K562 (cell line): ENCODE measurements at regions not wholly inside any gene's neighbourhood (a gene's known extent, or its start where the extent isn't known, plus 50 kb on each side); places are given as distances from the start of the nearest gene placed in this dataset.

Experiments
- ATAC-seq: fragments of 200-7000 bp; cut with Tn5 transposase; 3 replicates; pipeline ENCODE4 v1.9.1; 2020; ENCODE audit warnings: moderate library complexity
- BruUV-seq: library from RNA; stranded (reverse); fragments of 400-500 nt; replicated peaks from 2 replicates; lab custom pipeline; 2021; lab: Mats Ljungman, UMichigan
- CTCF ChIA-PET: fragments of 300-600 bp; formaldehyde crosslinking; extraction: SDS; loops from one replicate; lab custom pipeline; 2021; ENCODE audit warnings: low intra/inter-chr PET ratio; lab: Yijun Ruan, JAX
- POLR2A ChIA-PET: fragments of 300-600, 350-650 bp; sonication (Branson Sonifier 250); formaldehyde crosslinking; extraction: SDS; loops from one replicate; lab custom pipeline; 2021; ENCODE audit warnings: antibody characterized with exemption, inconsistent platforms; lab: Yijun Ruan, JAX
- DNase-seq, 4 experiments: peaks; one replicate each; pipeline versions ENCODE4 v3.0.0 to v3.0.0-alpha.2; 2011 to 2018; ENCODE audit warnings: low spot score in 3 of 4, mixed read lengths in 3 of 4; ENCODE audit errors: extremely low read depth in 1 of 4
- FAIRE-seq: peaks from 2 replicates; lab custom pipeline; 2011; peaks lifted over from hg19 to GRCh38; lab: Jason Lieb, UNC
- H2AFZ ChIP-seq: 2 replicates; pipeline ENCODE4 v1.6.0; 2011; ENCODE audit warnings: low read depth, low read length, control low read depth, inconsistent platforms
- H3K27ac ChIP-seq: fragments of 200-600 bp; 3 replicates; pipeline ENCODE4 v1.8.0; 2011; ENCODE audit warnings: low read depth, mild to moderate bottlenecking, control low read depth, inconsistent platforms, low read length, moderate library complexity, mixed read lengths; ENCODE audit errors: extremely low read depth
- H3K27me3 ChIP-seq, 2 experiments: fragments of 300-600 bp in 1 of 2; 2 replicates in 1 of 2; 3 replicates in 1 of 2; pipeline versions ENCODE4 v1.6.0 to v1.8.0; 2011; ENCODE audit warnings: inconsistent platforms in 2 of 2, low read length in 2 of 2, mild to moderate bottlenecking in 1 of 2, mixed read lengths in 1 of 2, moderate library complexity in 1 of 2; ENCODE audit not compliant: control insufficient read depth in 2 of 2, insufficient read depth in 2 of 2
- H3K36me3 ChIP-seq: fragments of 300-600 bp; 3 replicates; pipeline ENCODE4 v1.8.0; 2011; ENCODE audit warnings: mild to moderate bottlenecking, low read length, inconsistent platforms; ENCODE audit not compliant: control insufficient read depth, insufficient read depth
- H3K4me1 ChIP-seq, 2 experiments: fragments of 200-600 bp in 1 of 2; replicated peaks in 1 of 2; 2 replicates in 1 of 2; 3 replicates in 1 of 2; pipeline versions ENCODE4 v1.5.1 to v1.8.0; 2011; ENCODE audit warnings: inconsistent platforms in 2 of 2, low read length in 2 of 2, mild to moderate bottlenecking in 1 of 2, mixed read lengths in 1 of 2, moderate library complexity in 1 of 2; ENCODE audit not compliant: control insufficient read depth in 2 of 2, insufficient read depth in 2 of 2
- H3K4me2 ChIP-seq: 2 replicates; pipeline ENCODE4 v1.6.1; 2011; ENCODE audit warnings: low read length, control low read depth, inconsistent platforms, mixed read lengths; ENCODE audit not compliant: insufficient read depth
- H3K4me3 ChIP-seq: fragments of 200-600 bp; sonication (generic), shearing (Covaris generic); 2 replicates; pipeline ENCODE4 v1.5.1; 2016; ENCODE audit warnings: control low read depth, inconsistent platforms
- H3K79me2 ChIP-seq: fragments of 200-600 bp; 3 replicates; pipeline ENCODE4 v1.8.0; 2011; ENCODE audit warnings: low read length, inconsistent platforms; ENCODE audit not compliant: control insufficient read depth, insufficient read depth
- H3K9ac ChIP-seq, 2 experiments: 2 replicates each; pipeline versions ENCODE4 v1.6.0 to v1.6.1; 2011; ENCODE audit warnings: low read depth in 2 of 2, low read length in 2 of 2, control low read depth in 1 of 2, inconsistent platforms in 1 of 2, mild to moderate bottlenecking in 1 of 2, mixed read lengths in 1 of 2; ENCODE audit not compliant: insufficient read depth in 1 of 2
- H3K9me1 ChIP-seq: one replicate; pipeline ENCODE4 v1.6.0; 2011; ENCODE audit warnings: inconsistent platforms, mild to moderate bottlenecking, low read length, moderate library complexity; ENCODE audit not compliant: control insufficient read depth, insufficient read depth
- H3K9me3 ChIP-seq: replicated peaks from 2 replicates; pipeline ENCODE4 v1.5.1; 2011; ENCODE audit warnings: low read depth, low read length, inconsistent platforms; ENCODE audit not compliant: control insufficient read depth, insufficient read depth
- H4K20me1 ChIP-seq: replicated peaks from 2 replicates; pipeline ENCODE4 v1.6.1; 2011; ENCODE audit warnings: low read length, inconsistent platforms, mixed read lengths; ENCODE audit not compliant: control insufficient read depth, insufficient read depth
- CHD2 ChIP-seq: IDR thresholded peaks from 2 replicates; pipeline ENCODE4 v1.6.1; 2011; ENCODE audit warnings: low read depth, low read length
- HDAC2 ChIP-seq: fragments of 450-650 bp; IDR thresholded peaks from 2 replicates; pipeline ENCODE4 v1.6.1; 2016; ENCODE audit warnings: mild to moderate bottlenecking
- NCOA6 ChIP-seq: fragments of 450-650 bp; IDR thresholded peaks from 2 replicates; pipeline ENCODE4 v1.6.1; 2017; ENCODE audit warnings: mild to moderate bottlenecking
- NFIX ChIP-seq: fragments of 250-450 bp; sonication (Bioruptor Pico); IDR thresholded peaks from 2 replicates; pipeline ENCODE4 v1.4.0; 2020; ENCODE audit warnings: low read depth, mild to moderate bottlenecking, moderate library complexity
- NFRKB ChIP-seq: fragments of 450-650 bp; IDR thresholded peaks from 2 replicates; pipeline ENCODE4 v1.6.1; 2016; ENCODE audit warnings: low read depth
- SIN3A ChIP-seq, 2 experiments: fragments of 150-350 bp in 1 of 2; IDR thresholded peaks; 2 replicates each; pipeline ENCODE4 v1.6.1; 2011 to 2016; ENCODE audit warnings: borderline replicate concordance in 2 of 2, low read depth in 2 of 2, low read length in 2 of 2, mild to moderate bottlenecking in 2 of 2, moderate library complexity in 2 of 2; ENCODE audit not compliant: control insufficient read depth in 1 of 2
- XRCC3 ChIP-seq: fragments of 450-650 bp; IDR thresholded peaks from 2 replicates; pipeline ENCODE4 v1.6.1; 2017; ENCODE audit warnings: mild to moderate bottlenecking, moderate library complexity
- ZNF217 ChIP-seq: sonication (generic); formaldehyde crosslinking; IDR thresholded peaks from 2 replicates; pipeline ENCODE4 v1.8.0; 2022; ENCODE audit warnings: mild to moderate bottlenecking, missing genetic modification reagents
- ZNF282 ChIP-seq: sonication (generic); formaldehyde crosslinking; IDR thresholded peaks from 2 replicates; pipeline ENCODE4 v1.8.1; 2023; ENCODE audit warnings: missing genetic modification reagents
- ZNF561 ChIP-seq: fragments of 450-650 bp; formaldehyde crosslinking; conservative IDR thresholded peaks from 2 replicates; pipeline ENCODE4 v1.4.0; 2020; ENCODE audit warnings: mild to moderate bottlenecking, moderate library complexity
- WGBS: fragments of 100-300 bp; shearing (Covaris generic); methylation state at CpG from one replicate; pipeline ENCODE4 v1.1.6; 2016; ENCODE audit warnings: low coverage, mixed read lengths; ENCODE audit not compliant: insufficient coverage; ENCODE audit errors: missing lambda C conversion rate; 5-methylcytosine and 5-hydroxymethylcytosine counted together
- in situ Hi-C: fragments of 300-500 bp; cut with MboI; formaldehyde crosslinking; loops from 4 replicates; pipeline ENCODE4 v1.15.0; 2018; ENCODE audit warnings: inconsistent platforms, mixed read lengths
- intact Hi-C: fragments of 100-400 bp; cut with micrococcal nuclease; formaldehyde crosslinking; loops from 2 replicates; pipeline ENCODE4 v1.14.2; 2022

- TF ChIP-seq NCOA6 (no peak), NFRKB (no peak), ZNF282 (CRISPR knock-in tag) (no peak)
Observed at GRCh38 chr1:178612261-178612660, 99.4 kb downstream of the TEX35 start (continued).

- Histone ChIP-seq H3K9me1 (no peaks in the 10 kb centered on the region), H3K9me3 (no peaks in the 10 kb centered on the region), H3K4me2 (no peak overlapping the region), H3K27ac (no peak overlapping the region), H3K27me3 (peaks cover 0 to 9% of the 10 kb centered on the region in 2 experiments; a peak in 3 of 5 replicates), H3K9ac (no peak overlapping the region), H3K4me3 (no peak overlapping the region), H2AFZ (no peak overlapping the region), H3K79me2 (no peaks in the 10 kb centered on the region), H3K4me1 (no peaks in the 10 kb centered on the region), H4K20me1 (no peaks in the 10 kb centered on the region), H3K36me3 (no peaks in the 10 kb centered on the region)
- in situ Hi-C loops (no loop called here), intact Hi-C loops (no loop called here)
- no peak for FAIRE-seq
- no peak for DNase-seq
- CTCF ChIA-PET, result no interaction called here
- ATAC-seq, result no peak
- TF ChIP-seq NFIX (CRISPR knock-in tag), result no peak
- no peak for TF ChIP-seq HDAC2
- no peak for TF ChIP-seq ZNF561 (CRISPR knock-in tag)
- no peak for TF ChIP-seq XRCC3
- no peak for TF ChIP-seq SIN3A (IDR thresholded peaks at IDR 0.05; ENCODE audit: borderline replicate concordance in 2 of 2, control insufficient read depth in 1 of 2, low read depth in 2 of 2, low read length in 2 of 2)
- TF ChIP-seq ZNF217 (CRISPR knock-in tag), result no peak
- no peak for TF ChIP-seq CHD2
- no TSS peak for BruUV-seq
- WGBS, result 0% methylated on average over 3 of the region's 3 CpGs
- POLR2A ChIA-PET, result interaction anchor here (0.7 to 1.0 kb wide), 3 partner anchors 41 to 751 kb away, joined by 3 read pairs; no protein-coding TSS in a partner anchor
Observed at GRCh38 chr1:178613271-178613945, 100.5 kb downstream of the TEX35 start.
